ENCODE measurements at regions not wholly inside any gene's neighbourhood (a gene's known extent, or its start where the extent isn't known, plus 50 kb on each side); places are given as distances from the start of the nearest gene placed in this dataset.
"Not testable (repeated sequence)": the region's sequence is repeated elsewhere in the genome, so short reads cannot be mapped to it uniquely, and the experiment has no call there.

DNA sequence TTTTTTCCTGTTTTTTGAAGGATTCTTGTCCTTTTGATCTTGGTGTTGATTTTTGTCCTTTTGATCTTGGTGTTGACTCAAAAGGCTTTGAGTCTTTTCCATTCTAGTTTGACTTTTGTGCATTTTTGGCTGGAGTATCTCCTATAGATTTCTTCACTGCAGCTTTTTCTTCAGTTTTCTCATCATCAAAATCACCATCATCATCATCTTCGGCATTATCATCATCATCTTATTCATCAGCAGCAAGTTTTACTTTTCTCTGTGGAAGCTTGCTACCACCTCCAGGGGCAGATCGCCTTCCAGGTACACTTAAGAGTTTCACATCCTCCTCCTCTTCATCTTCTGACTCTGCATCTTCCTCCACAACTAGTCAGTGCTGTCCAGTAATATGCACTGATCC, 56.5 kb upstream of the MCHR2 start:
- no peak for DNase-seq
- Histone ChIP-seq H3K27me3 (ENCODE audit: control insufficient read depth, insufficient read depth, low read length) (no peaks in the 10 kb centered on the region), H3K4me3 (ENCODE audit: insufficient read depth, low read depth, low read length) (no peak overlapping the region), H3K36me3 (replicated peaks; ENCODE audit: control insufficient read depth, insufficient read depth, low read length) (no peaks in the 10 kb centered on the region)

DNA sequence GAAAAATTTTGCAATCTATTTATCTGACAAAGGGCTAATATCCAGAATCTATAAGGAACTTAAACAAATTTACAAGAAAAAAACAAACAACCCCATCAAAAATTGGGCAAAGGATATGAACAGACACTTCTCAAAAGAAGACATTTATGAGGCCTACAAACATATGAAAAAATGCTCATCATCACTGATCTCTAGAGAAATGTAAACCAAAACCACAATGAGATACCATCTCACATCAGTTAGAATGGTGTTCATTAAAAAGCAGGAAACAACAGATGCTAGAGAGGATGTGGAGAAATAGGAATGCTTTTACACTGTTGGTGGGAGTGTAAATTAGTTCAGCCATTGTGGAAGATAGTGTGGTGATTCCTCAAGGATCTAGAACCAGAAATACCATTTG, 49.9 kb upstream of the MCHR2 start:
- DNase-seq; H3K27me3 ChIP-seq (ENCODE audit: control insufficient read depth, insufficient read depth, low read length); H3K4me3 ChIP-seq (ENCODE audit: insufficient read depth, low read depth, low read length); H3K36me3 ChIP-seq (replicated peaks; ENCODE audit: control insufficient read depth, insufficient read depth, low read length): not testable (repeated sequence)
